Esophagus (tissue), 2 donors: ENCODE measurements at regions not wholly inside any gene's neighbourhood (a gene's known extent, or its start where the extent isn't known, plus 50 kb on each side); places are given as distances from the start of the nearest gene placed in this dataset.
"Not testable (repeated sequence)": the region's sequence is repeated elsewhere in the genome, so short reads cannot be mapped to it uniquely, and the experiment has no call there.

Experiments used
- H3K27ac ChIP-seq, 2 donors: one replicate each; pipeline ENCODE4 v1.5.1; 2013; ENCODE audit warnings: low read depth in 2 of 2, mild to moderate bottlenecking in 2 of 2, inconsistent platforms in 1 of 2, low read length in 1 of 2, moderate library complexity in 1 of 2
- H3K27me3 ChIP-seq, 2 donors: one replicate each; pipeline ENCODE4 v1.6.1; 2013; ENCODE audit warnings: low read length in 2 of 2, control low read depth in 1 of 2, mild to moderate bottlenecking in 1 of 2; ENCODE audit not compliant: insufficient read depth in 2 of 2, control insufficient read depth in 1 of 2
- H3K36me3 ChIP-seq, 2 donors: one replicate each; pipeline ENCODE4 v1.6.1; 2013; ENCODE audit warnings: low read length in 1 of 2; ENCODE audit not compliant: control insufficient read depth in 2 of 2, insufficient read depth in 2 of 2
- H3K4me1 ChIP-seq, 2 donors: one replicate each; pipeline ENCODE4 v1.6.1; 2013; ENCODE audit warnings: low read length in 1 of 2; ENCODE audit not compliant: control insufficient read depth in 2 of 2, insufficient read depth in 2 of 2
- H3K4me3 ChIP-seq, 2 donors: one replicate each; pipeline ENCODE4 v1.5.1; 2013; ENCODE audit warnings: low read length in 2 of 2, mild to moderate bottlenecking in 2 of 2, low read depth in 1 of 2, moderate library complexity in 1 of 2
- H3K9me3 ChIP-seq, 2 donors: one replicate each; pipeline ENCODE4 v1.6.1; 2013; ENCODE audit warnings: mild to moderate bottlenecking in 2 of 2, low read depth in 1 of 2, low read length in 1 of 2, moderate library complexity in 1 of 2; ENCODE audit not compliant: control insufficient read depth in 2 of 2, insufficient read depth in 1 of 2
- WGBS, 2 donors: extraction: QIAGEN DNeasy Blood & Tissue Kit; methylation state at CpG; one replicate each; pipeline ENCODE4 v1.1.7; 2013; 5-methylcytosine and 5-hydroxymethylcytosine counted together
- donor health status: healthy with polysubstance abuse.
- donor health status: Bipolar disorder and iron deficiency.

DNA sequence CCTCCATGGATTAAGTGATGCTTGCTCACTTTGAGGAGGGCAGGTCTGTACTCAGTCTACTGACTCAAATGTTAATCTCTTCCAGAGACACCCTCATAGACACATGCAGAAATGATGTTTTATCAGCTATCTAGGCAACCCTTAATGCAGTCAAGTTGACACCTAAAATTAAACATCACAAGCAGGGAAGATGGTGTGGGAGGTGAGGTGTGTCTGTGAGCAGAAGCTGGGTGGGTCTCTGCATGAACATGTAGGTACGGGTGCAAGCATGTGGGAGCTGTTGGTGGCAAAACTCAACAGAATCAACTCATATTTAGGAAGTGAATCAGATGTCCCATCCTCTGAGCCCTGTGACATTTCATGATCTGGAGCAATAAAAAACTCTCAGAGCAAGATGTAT lies 249.2 kb upstream of the SGCG start:
- Histone ChIP-seq H3K9me3 (peaks cover 0 to 7% of the 10 kb centered on the region in 2 donors), H3K27me3 (no peaks in the 10 kb centered on the region), H3K27ac (no peak overlapping the region), H3K4me1 (peaks cover 0 to 8% of the 10 kb centered on the region in 2 donors), H3K4me3 (no peak overlapping the region), H3K36me3 (no peaks in the 10 kb centered on the region)
- 56 to 78% methylated on average over 1 of the region's 1 CpG for whole genome bisulfite sequencing, 2 donors

DNA sequence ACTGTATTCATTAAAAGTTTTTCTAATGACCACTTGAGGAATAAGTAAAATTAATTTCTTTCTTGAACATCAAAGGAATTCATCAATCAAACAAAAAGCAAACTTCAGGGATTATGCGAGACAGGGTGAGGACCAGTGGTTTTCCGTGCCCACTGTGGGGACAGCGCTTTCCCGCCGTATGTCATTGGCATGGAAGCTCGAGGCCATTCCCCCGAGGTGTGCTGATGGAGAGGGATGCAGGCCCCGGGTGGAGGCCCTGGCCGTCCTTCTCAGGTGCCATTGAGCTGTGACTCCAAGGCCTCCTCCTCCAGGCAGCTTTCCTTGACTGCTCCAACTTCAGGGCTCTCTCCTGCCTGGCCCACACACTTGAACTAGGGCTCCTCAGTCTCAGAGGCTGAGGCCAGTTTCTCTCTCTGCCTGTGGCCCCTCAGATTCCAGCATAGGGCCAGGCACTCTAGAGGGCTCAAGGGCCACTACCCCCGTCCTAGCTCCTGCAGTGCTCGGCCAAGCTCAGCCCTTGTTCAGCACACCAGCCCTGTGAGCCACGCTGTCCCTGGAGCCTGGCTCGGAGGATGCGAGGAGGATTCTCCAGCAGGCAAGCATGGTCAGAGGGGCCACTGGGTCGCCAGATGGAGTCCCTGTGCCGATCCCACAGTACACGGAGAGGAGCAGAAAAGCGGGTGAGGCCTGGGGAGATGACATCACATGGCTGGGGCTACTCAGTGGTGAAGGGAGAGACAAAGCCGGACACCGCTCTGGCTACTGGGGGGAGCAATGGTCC lies 248.0 kb upstream of the SGCG start:
- H3K4me1 ChIP-seq, H3K27ac ChIP-seq, H3K4me3 ChIP-seq, H3K36me3 ChIP-seq, H3K9me3 ChIP-seq, H3K27me3 ChIP-seq: not testable (repeated sequence)
- WGBS, 2 donors: 87 to 94% methylated on average over 17 to 19 of the region's 20 CpGs

DNA sequence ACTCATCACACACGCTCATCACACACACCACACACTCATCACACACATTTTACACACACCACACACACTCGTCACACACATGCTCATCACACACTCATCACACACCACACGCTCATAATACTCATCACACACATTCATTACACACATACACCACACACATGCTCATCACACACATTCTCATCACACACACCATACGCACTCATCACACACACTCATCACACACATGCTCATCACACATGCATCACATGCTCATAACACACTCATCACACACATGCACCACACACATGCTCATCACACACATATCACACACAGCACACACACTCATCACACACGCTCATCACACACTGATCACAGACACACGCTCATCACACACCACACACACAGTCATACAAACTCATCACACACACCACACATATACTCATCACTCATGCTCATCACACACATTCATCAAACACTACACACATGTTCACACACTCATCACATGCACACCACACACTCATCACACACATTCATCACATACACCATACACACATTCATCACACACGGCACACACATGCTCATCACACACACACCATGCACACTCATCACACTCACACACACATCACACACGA lies 247.1 kb upstream of the SGCG start:
- Histone ChIP-seq H3K4me1 (no peaks in the 10 kb centered on the region), H3K27ac (no peak overlapping the region), H3K9me3 (peaks cover 0 to 6% of the 10 kb centered on the region in 2 donors), H3K36me3 (no peaks in the 10 kb centered on the region), H3K27me3 (no peaks in the 10 kb centered on the region), H3K4me3 (no peak overlapping the region)
- WGBS, 2 donors: 78 to 87% methylated on average over 8 of the region's 8 CpGs

DNA sequence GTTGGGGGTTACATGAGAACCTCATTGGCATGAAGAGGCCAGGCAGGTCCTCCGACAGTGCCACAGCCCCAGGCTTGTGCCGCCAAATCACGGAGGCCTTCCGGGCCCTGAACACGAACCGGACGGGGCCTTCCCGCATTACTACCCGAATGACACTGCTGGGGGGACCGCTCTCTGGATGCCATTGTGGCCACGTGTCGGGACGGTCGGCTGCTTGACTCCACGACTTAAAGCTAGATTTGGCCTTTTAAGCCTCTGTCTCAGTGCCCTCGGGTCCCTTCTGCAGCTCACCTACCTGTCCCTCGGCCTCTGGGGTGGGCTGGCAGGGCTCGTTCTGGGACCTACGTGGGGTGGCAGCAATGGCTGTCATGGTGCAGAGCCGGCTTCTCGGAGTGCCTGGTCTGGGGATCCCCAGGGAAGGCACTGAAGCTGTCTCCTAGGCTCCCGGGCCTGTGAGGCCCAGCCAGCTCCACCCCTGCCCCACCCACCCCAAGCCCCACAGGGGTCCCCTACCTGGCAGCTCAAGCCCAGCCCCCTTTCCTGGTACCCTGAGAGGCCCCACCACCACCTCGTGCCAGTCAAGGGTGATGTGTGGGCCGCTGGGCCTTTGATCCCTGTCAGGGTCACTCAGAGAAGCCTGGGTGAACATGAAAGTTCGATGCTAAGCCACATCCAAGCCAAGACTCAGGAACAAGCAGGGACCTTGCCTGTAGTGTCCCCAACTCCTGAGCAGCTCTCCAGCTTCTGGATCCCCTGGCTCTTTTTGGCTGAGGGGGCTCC lies 245.8 kb upstream of the SGCG start:
- no peak overlapping the region for H3K4me3 ChIP-seq
- WGBS, 2 donors: 89 to 91% methylated on average over 24 to 25 of the region's 25 CpGs
- no peaks in the 10 kb centered on the region for H3K27me3 ChIP-seq
- no peaks in the 10 kb centered on the region for H3K4me1 ChIP-seq
- no peak overlapping the region for H3K27ac ChIP-seq
- H3K36me3 ChIP-seq: no peaks in the 10 kb centered on the region
- H3K9me3 ChIP-seq: peaks cover 0 to 6% of the 10 kb centered on the region in 2 donors

DNA sequence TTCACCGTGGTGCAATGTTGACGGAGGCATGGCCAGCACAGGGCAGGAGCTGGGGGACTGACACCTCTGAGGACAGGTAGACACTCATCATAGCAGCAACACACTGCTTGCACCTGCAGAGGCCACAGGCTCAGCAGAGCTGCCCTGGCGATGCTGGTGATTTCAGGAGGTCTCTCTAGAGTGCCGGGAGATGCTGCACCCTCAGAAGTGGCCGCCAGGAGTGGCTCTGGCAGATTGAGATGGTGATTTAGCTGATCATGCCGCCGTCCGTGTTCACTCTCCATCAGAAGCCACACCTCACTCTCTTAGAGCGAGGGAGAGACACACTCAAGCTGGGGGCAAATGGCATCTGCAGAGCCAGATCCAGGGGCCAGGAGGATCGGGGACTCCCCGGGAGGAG lies 244.6 kb upstream of the SGCG start:
- Histone ChIP-seq H3K36me3 (no peaks in the 10 kb centered on the region), H3K27ac (no peak overlapping the region), H3K9me3 (peaks cover 0 to 6% of the 10 kb centered on the region in 2 donors), H3K4me3 (no peak overlapping the region), H3K4me1 (no peaks in the 10 kb centered on the region), H3K27me3 (no peaks in the 10 kb centered on the region)
- WGBS, 2 donors: 75 to 78% methylated on average over 11 of the region's 11 CpGs

DNA sequence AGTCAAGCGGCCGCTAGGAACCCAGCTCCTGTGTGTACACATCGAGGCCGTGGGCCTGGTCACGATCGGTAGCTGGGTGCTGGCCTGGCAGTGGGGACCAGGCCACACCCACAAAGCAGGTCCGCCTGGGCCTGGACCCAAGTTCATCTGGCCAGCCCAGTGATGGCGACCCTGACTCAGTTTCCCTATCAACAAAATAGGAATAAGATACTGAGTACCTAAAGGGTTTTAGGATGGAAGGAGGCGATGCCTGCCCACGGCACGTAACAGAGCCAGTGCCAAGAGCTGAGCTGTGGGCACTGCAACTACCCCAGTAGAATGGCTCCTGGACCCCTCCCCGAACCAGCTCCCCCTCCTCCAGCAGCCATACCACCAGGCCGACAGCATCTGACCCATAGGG lies 243.5 kb upstream of the SGCG start:
- no peak overlapping the region for H3K4me3 ChIP-seq
- peaks cover 0 to 6% of the 10 kb centered on the region in 2 donors for H3K9me3 ChIP-seq
- H3K4me1 ChIP-seq: no peaks in the 10 kb centered on the region
- 84 to 94% methylated on average over 13 of the region's 13 CpGs for WGBS, 2 donors
- no peak overlapping the region for H3K27ac ChIP-seq
- H3K27me3 ChIP-seq: no peaks in the 10 kb centered on the region
- no peaks in the 10 kb centered on the region for H3K36me3 ChIP-seq

DNA sequence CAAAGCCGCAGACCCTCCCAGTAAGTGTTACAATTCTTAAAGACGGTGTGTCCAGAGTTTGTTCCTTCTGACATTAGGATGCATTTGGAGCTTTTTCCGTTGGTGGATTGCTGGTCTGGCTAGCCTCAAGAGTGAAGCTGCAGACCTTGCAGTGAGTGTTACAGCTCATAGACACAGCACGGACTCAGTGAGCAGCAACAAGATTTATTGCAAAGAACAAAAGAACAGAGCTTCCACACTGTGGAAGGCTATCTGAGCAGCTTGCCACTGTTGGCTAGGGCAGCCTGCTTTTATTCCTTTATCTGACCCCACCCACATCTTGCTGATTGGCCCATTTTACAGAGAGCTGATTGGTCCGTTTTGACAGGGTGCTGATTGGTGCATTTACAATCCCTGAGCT lies 242.8 kb upstream of the SGCG start:
- peaks cover 0 to 6% of the 10 kb centered on the region in 2 donors for H3K9me3 ChIP-seq
- no peak overlapping the region for H3K27ac ChIP-seq
- no peaks in the 10 kb centered on the region for H3K4me1 ChIP-seq
- H3K27me3 ChIP-seq: no peaks in the 10 kb centered on the region
- no peak overlapping the region for H3K4me3 ChIP-seq
- WGBS, 2 donors: 90 to 92% methylated on average over 5 of the region's 5 CpGs
- no peaks in the 10 kb centered on the region for H3K36me3 ChIP-seq

DNA sequence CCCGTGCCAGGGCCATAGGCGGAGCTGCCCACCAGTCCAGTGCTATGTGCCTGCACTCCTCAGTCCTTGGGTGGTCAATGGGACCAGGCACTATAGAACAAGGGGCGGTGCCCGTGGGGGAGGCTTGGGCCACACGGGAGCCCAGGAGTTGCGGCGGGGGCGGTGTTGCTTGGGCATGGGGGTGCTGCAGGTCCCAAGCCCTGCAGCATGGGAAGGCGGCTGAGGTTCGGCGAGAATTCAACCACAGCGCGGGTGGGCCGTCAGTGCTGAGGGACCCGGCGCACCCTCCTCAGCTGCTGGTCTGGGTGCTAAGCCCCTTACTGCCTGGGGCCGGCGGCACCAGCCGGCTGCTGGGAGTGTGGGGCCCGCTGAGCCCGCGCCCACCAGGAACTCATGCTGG lies 242.2 kb upstream of the SGCG start:
- 90 to 93% methylated on average over 18 to 22 of the region's 22 CpGs for WGBS, 2 donors
- Histone ChIP-seq H3K27me3 (no peaks in the 10 kb centered on the region), H3K9me3 (peaks cover 0 to 6% of the 10 kb centered on the region in 2 donors), H3K4me1 (no peaks in the 10 kb centered on the region), H3K36me3 (no peaks in the 10 kb centered on the region), H3K4me3 (no peak overlapping the region), H3K27ac (no peak overlapping the region)

DNA sequence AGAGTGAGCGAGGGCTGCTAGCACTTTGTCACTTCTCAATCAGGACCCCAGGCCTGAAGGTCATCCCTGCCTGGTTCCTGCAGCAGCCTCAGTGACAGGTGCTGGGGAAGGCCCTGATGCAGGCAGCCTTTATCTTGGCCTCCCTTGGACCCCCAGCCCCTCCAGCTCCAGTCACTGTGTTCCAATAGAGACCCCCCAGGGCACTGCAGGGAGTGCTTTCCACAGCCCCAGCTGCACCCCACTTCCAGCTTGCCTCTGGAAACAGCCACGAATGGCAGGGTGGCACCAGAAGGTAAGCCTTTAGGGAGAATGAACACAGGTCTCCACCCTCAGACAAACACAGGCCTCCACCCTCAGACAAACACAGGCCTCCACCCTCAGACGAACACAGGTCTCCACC lies 241.6 kb upstream of the SGCG start:
- H3K27me3 ChIP-seq: no peaks in the 10 kb centered on the region
- 70 to 74% methylated on average over 3 of the region's 3 CpGs for WGBS, 2 donors
- no peak overlapping the region for H3K27ac ChIP-seq
- peaks cover 0 to under 1% of the 10 kb centered on the region in 2 donors for H3K9me3 ChIP-seq
- no peak overlapping the region for H3K4me3 ChIP-seq
- H3K4me1 ChIP-seq: no peaks in the 10 kb centered on the region
- H3K36me3 ChIP-seq: no peaks in the 10 kb centered on the region
